KMS-11 (cell line): ENCODE measurements at regions not wholly inside any gene's neighbourhood (a gene's known extent, or its start where the extent isn't known, plus 50 kb on each side); places are given as distances from the start of the nearest gene placed in this dataset.

ENCODE experiments used
- H2AFZ ChIP-seq: fragments of 200-600 bp; sonication (generic); 2 replicates; pipeline ENCODE4 v1.6.1; 2016; ENCODE audit warnings: antibody characterized with exemption, mixed run types, low read depth
- H3K27ac ChIP-seq: fragments of 200-600 bp; sonication (generic); 2 replicates; pipeline ENCODE4 v1.6.1; 2016; ENCODE audit warnings: mild to moderate bottlenecking, mixed run types
- H3K27me3 ChIP-seq: fragments of 200-600 bp; sonication (generic); 2 replicates; pipeline ENCODE4 v1.6.1; 2017; ENCODE audit warnings: mild to moderate bottlenecking, low read depth, mixed run types, moderate library complexity; ENCODE audit not compliant: insufficient read depth
- H3K36me3 ChIP-seq: fragments of 200-600 bp; sonication (generic); 2 replicates; pipeline ENCODE4 v1.6.1; 2017; ENCODE audit warnings: mild to moderate bottlenecking, mixed run types; ENCODE audit not compliant: insufficient read depth
- H3K4me1 ChIP-seq: fragments of 200-600 bp; sonication (generic); 2 replicates; pipeline ENCODE4 v1.6.1; 2016; ENCODE audit warnings: mild to moderate bottlenecking, low read depth, mixed run types; ENCODE audit not compliant: poor library complexity, severe bottlenecking
- H3K4me2 ChIP-seq: fragments of 200-600 bp; sonication (generic); 2 replicates; pipeline ENCODE4 v1.7.0; 2016; ENCODE audit warnings: mild to moderate bottlenecking, mixed run types
- H3K4me3 ChIP-seq: fragments of 200-600 bp; sonication (generic); IDR thresholded peaks from 2 replicates; pipeline ENCODE4 v1.6.1; 2017; ENCODE audit warnings: low read depth, low read length, mixed read lengths; ENCODE audit not compliant: insufficient read depth
- H3K79me2 ChIP-seq: fragments of 200-600 bp; sonication (generic); 2 replicates; pipeline ENCODE4 v1.6.1; 2016; ENCODE audit warnings: low read depth, mixed run types; ENCODE audit not compliant: insufficient read depth
- H3K9ac ChIP-seq: fragments of 200-600 bp; sonication (generic); 2 replicates; pipeline ENCODE4 v1.6.1; 2016; ENCODE audit warnings: mild to moderate bottlenecking, mixed run types
- H4K20me1 ChIP-seq: fragments of 200-600 bp; sonication (generic); 2 replicates; pipeline ENCODE4 v1.6.1; 2016; ENCODE audit warnings: mild to moderate bottlenecking, mixed run types; ENCODE audit not compliant: insufficient read depth
- TF ChIP-seq, protein P1 (sequence below): fragments of 200-600 bp; sonication (generic); conservative IDR thresholded peaks from 2 replicates; pipeline ENCODE4 v1.6.1; 2017; ENCODE audit warnings: low read depth, mild to moderate bottlenecking, antibody characterized with exemption, low read length, moderate library complexity, mixed read lengths

DNA sequence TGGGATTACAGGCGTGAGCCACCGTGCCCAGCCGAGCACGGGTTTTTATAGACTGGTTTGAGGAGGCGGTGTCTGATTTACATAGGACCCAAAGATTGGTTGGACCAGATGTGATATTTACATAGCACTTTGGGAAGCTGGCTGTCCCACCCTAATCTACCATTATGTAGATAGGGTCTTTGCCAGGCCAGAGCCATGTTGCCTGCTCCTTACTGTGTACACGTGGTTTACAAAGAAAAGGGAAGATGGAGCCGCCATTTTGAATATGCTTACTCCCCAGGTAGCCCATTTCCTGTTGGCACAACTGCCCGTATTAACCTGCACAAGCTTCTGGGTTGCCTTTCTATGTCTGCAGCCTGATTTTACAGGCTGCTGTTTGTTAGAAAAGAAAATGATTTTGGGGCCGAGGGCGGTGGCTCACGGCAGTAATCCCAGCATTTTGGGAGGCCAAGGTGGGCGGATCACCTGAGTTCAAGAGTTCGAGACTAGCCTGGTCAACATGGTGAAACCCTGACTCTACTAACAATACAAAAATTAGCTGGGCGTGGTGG is 89.9 kb upstream of the EEF2KMT start:
- no peak overlapping the region for H2AFZ ChIP-seq
- H4K20me1 ChIP-seq, result no peaks in the 10 kb centered on the region
- TF ChIP-seq, protein P1, sequence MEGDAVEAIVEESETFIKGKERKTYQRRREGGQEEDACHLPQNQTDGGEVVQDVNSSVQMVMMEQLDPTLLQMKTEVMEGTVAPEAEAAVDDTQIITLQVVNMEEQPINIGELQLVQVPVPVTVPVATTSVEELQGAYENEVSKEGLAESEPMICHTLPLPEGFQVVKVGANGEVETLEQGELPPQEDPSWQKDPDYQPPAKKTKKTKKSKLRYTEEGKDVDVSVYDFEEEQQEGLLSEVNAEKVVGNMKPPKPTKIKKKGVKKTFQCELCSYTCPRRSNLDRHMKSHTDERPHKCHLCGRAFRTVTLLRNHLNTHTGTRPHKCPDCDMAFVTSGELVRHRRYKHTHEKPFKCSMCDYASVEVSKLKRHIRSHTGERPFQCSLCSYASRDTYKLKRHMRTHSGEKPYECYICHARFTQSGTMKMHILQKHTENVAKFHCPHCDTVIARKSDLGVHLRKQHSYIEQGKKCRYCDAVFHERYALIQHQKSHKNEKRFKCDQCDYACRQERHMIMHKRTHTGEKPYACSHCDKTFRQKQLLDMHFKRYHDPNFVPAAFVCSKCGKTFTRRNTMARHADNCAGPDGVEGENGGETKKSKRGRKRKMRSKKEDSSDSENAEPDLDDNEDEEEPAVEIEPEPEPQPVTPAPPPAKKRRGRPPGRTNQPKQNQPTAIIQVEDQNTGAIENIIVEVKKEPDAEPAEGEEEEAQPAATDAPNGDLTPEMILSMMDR, result no peak

DNA sequence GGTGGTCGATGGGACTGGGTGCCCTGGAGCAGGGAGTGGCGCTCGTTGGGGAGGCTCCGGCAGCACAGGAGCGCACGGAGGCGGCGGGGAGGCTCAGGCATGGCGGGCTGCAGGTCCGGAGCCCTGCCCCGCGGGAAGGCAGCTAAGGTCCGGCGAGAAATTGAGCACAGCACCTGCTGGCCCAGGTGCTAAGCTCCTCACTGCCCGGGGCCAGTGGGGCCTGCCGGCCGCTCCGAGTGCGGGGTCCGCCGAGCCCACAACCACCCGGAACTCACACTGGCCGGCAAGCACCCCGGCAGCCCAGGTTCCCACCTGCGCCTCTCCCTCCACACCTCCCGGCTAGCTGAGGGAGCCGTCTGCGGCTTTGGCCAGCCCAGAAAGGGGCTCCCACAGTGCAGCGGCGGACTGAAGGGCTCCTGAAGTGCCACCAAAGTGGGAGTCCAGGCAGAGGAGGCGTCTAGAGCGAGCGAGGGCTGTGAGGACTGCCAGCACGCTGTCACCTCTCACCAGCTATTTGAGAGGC is 88.8 kb upstream of the EEF2KMT start:
- H3K4me1 ChIP-seq, result no peaks in the 10 kb centered on the region
- H3K27ac ChIP-seq, result no peak overlapping the region
- no peaks in the 10 kb centered on the region for H3K79me2 ChIP-seq
- no peaks in the 10 kb centered on the region for H3K36me3 ChIP-seq
- H3K9ac ChIP-seq, result no peak overlapping the region
- no peak overlapping the region for H3K4me2 ChIP-seq
- H2AFZ ChIP-seq, result no peak overlapping the region
- no peaks in the 10 kb centered on the region for H3K27me3 ChIP-seq
- no peaks in the 10 kb centered on the region for H4K20me1 ChIP-seq
- no peak overlapping the region for H3K4me3 ChIP-seq
- TF ChIP-seq, protein P1, result no peak

More for the DNA sequence above, 89.9 kb upstream of the EEF2KMT start:
- Histone ChIP-seq H3K79me2 (no peaks in the 10 kb centered on the region), H3K27ac (no peak overlapping the region), H3K9ac (no peak overlapping the region), H3K4me3 (no peak overlapping the region), H3K36me3 (no peaks in the 10 kb centered on the region), H3K4me2 (no peak overlapping the region), H3K4me1 (no peaks in the 10 kb centered on the region), H3K27me3 (no peaks in the 10 kb centered on the region)

DNA sequence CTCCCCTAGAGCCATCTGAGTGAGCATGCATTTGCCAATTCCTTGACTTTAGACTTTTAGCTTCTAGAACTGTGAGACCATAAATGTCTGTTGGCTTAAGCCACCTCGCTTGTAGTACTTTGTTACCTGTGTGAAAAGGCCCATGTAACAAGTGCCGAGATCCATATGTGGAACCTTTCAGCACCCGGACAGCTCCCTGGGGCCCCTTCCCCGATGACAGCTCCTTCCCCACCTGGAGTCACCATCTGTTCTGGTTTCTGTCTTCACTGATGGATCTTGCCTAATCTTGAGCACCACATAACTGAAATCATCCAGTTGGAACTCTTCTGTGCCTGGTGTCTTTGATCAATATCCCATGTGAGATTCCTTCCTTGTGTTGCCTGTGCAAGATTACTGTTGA is 78.9 kb upstream of the EEF2KMT start:
- no peak overlapping the region for H3K4me2 ChIP-seq
- TF ChIP-seq, protein P1, result no peak
- H3K4me1 ChIP-seq, result no peaks in the 10 kb centered on the region
- no peak overlapping the region for H3K27ac ChIP-seq
- H3K36me3 ChIP-seq, result no peaks in the 10 kb centered on the region
- H3K4me3 ChIP-seq, result no peak overlapping the region
- no peaks in the 10 kb centered on the region for H3K27me3 ChIP-seq
- no peaks in the 10 kb centered on the region for H4K20me1 ChIP-seq
- no peak overlapping the region for H3K9ac ChIP-seq
- no peak overlapping the region for H2AFZ ChIP-seq
- H3K79me2 ChIP-seq, result no peaks in the 10 kb centered on the region

DNA sequence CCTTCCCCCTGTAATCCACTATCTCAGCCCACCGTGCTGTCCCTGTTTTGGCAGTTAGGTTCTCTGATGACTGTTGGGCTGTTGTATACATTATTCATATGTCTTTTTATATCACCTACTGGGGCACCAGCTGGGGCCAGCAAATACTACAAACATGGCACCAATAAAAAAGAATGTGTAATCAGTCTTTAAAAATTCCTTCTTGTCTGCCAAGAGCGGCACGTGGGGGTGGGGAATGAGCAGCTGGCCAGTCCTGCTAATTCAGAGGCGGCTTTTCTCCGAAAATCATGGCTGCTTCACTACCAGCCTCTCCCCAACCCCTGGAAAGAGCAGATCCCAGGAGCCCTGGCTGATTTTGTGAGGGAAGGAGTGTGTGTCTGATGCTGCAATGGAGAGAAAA is 77.7 kb upstream of the EEF2KMT start:
- Histone ChIP-seq H4K20me1 (no peaks in the 10 kb centered on the region), H3K9ac (no peak overlapping the region), H2AFZ (no peak overlapping the region), H3K36me3 (no peaks in the 10 kb centered on the region), H3K27ac (no peak overlapping the region), H3K79me2 (no peaks in the 10 kb centered on the region), H3K27me3 (no peaks in the 10 kb centered on the region), H3K4me3 (no peak overlapping the region), H3K4me1 (no peaks in the 10 kb centered on the region), H3K4me2 (no peak overlapping the region)
- TF ChIP-seq, protein P1, result no peak
